ENCODE measurements at regions not wholly inside any gene's neighbourhood (a gene's known extent, or its start where the extent isn't known, plus 50 kb on each side); places are given as distances from the start of the nearest gene placed in this dataset.

DNA sequence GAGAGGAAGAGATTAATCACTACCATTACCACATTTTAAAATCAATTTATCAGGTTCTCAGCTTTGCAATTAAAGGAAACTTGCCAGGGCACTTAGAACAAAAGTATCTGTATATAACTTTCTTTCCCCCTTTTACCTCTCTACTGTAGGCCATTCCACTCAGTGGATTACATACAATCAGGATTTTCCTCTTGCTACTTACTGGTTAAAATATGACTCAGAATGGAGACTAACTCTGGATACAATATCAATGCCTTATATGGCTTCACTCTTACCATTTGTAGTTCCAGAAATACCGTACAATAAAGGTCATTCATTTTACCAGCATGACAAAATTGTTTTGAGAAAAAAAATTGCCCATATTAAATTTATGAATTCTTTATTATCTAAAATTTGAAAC is 706.8 kb downstream of the KCNA4 start:
- ChIA-PET POLR2A (no interaction called here), CTCF (no interaction called here)
- TF ChIP-seq, protein P1, sequence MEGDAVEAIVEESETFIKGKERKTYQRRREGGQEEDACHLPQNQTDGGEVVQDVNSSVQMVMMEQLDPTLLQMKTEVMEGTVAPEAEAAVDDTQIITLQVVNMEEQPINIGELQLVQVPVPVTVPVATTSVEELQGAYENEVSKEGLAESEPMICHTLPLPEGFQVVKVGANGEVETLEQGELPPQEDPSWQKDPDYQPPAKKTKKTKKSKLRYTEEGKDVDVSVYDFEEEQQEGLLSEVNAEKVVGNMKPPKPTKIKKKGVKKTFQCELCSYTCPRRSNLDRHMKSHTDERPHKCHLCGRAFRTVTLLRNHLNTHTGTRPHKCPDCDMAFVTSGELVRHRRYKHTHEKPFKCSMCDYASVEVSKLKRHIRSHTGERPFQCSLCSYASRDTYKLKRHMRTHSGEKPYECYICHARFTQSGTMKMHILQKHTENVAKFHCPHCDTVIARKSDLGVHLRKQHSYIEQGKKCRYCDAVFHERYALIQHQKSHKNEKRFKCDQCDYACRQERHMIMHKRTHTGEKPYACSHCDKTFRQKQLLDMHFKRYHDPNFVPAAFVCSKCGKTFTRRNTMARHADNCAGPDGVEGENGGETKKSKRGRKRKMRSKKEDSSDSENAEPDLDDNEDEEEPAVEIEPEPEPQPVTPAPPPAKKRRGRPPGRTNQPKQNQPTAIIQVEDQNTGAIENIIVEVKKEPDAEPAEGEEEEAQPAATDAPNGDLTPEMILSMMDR (IDR thresholded peaks at IDR 0.05; ENCODE audit: insufficient read depth in 1 of 2, low read depth in 1 of 2, low read length in 1 of 2, severe bottlenecking in 1 of 2, unreplicated experiment in 1 of 2) = no peak
- no peaks in the 10 kb centered on the region for H3K36me3 Mint-ChIP-seq (ENCODE audit: insufficient read depth, unreplicated experiment)
- H3K4me3 Mint-ChIP-seq (ENCODE audit: unreplicated experiment) = no peak overlapping the region
- intact Hi-C loops (cut with micrococcal nuclease; ENCODE audit: unreplicated experiment) = no loop called here
- Histone ChIP-seq H3K9me3 (no peaks in the 10 kb centered on the region), H3K36me3 (ENCODE audit: control insufficient read depth, insufficient read depth, low read length) (no peaks in the 10 kb centered on the region), H3K4me1 (no peaks in the 10 kb centered on the region), H3K4me3 (ENCODE audit: low read depth, low read length) (no peak overlapping the region), H3K27me3 (replicated peaks; ENCODE audit: control insufficient read depth, insufficient read depth, low read length) (no peaks in the 10 kb centered on the region)
- BruUV-seq (replicated peaks) = no TSS peak
- H3K27ac Mint-ChIP-seq (ENCODE audit: unreplicated experiment) = no peak overlapping the region
- DNase-seq = no peak
- H3K4me1 Mint-ChIP-seq (ENCODE audit: low read depth, unreplicated experiment) = peaks cover under 1% of the 10 kb centered on the region
- H3K27me3 Mint-ChIP-seq (ENCODE audit: insufficient read depth, unreplicated experiment) = no peaks in the 10 kb centered on the region
- no peaks in the 10 kb centered on the region for H3K9me3 Mint-ChIP-seq (ENCODE audit: unreplicated experiment)

DNA sequence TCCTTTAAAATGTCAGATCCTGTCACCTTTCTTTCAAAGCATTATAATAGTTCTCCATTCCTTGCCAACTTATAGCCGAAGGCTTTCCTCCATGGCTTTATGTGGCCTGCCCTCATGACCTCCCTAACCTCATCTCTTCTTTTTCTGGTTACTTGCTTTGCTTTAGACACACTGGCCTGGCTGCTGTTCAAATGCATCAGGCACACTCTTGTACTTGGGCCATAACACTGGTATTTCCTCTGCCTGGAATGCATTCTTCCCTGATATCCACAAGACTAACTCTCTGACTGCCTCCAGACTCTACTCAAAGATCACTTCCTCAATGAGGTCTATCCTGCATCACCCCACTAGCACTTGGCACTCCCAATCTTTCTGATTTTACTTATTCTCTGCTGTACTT is 710.3 kb downstream of the KCNA4 start:
- H3K9me3 Mint-ChIP-seq (ENCODE audit: unreplicated experiment) = no peaks in the 10 kb centered on the region
- no peaks in the 10 kb centered on the region for H3K27me3 ChIP-seq (replicated peaks; ENCODE audit: control insufficient read depth, insufficient read depth, low read length)
- ChIA-PET CTCF (no interaction called here), POLR2A (no interaction called here)
- no peak for DNase-seq
- no peaks in the 10 kb centered on the region for H3K9me3 ChIP-seq
- no TSS peak for BruUV-seq (replicated peaks)
- no peaks in the 10 kb centered on the region for H3K36me3 ChIP-seq (ENCODE audit: control insufficient read depth, insufficient read depth, low read length)
- H3K4me1 Mint-ChIP-seq (ENCODE audit: low read depth, unreplicated experiment) = no peaks in the 10 kb centered on the region
- H3K27me3 Mint-ChIP-seq (ENCODE audit: insufficient read depth, unreplicated experiment) = no peaks in the 10 kb centered on the region
- no peak overlapping the region for H3K4me3 Mint-ChIP-seq (ENCODE audit: unreplicated experiment)
- no peaks in the 10 kb centered on the region for H3K4me1 ChIP-seq
- TF ChIP-seq, protein P1 (IDR thresholded peaks at IDR 0.05; ENCODE audit: insufficient read depth in 1 of 2, low read depth in 1 of 2, low read length in 1 of 2, severe bottlenecking in 1 of 2, unreplicated experiment in 1 of 2) = no peak
- H3K27ac Mint-ChIP-seq (ENCODE audit: unreplicated experiment) = no peak overlapping the region
- H3K36me3 Mint-ChIP-seq (ENCODE audit: insufficient read depth, unreplicated experiment) = no peaks in the 10 kb centered on the region
- no peak overlapping the region for H3K4me3 ChIP-seq (ENCODE audit: low read depth, low read length)
- intact Hi-C loops (cut with micrococcal nuclease; ENCODE audit: unreplicated experiment) = no loop called here

DNA sequence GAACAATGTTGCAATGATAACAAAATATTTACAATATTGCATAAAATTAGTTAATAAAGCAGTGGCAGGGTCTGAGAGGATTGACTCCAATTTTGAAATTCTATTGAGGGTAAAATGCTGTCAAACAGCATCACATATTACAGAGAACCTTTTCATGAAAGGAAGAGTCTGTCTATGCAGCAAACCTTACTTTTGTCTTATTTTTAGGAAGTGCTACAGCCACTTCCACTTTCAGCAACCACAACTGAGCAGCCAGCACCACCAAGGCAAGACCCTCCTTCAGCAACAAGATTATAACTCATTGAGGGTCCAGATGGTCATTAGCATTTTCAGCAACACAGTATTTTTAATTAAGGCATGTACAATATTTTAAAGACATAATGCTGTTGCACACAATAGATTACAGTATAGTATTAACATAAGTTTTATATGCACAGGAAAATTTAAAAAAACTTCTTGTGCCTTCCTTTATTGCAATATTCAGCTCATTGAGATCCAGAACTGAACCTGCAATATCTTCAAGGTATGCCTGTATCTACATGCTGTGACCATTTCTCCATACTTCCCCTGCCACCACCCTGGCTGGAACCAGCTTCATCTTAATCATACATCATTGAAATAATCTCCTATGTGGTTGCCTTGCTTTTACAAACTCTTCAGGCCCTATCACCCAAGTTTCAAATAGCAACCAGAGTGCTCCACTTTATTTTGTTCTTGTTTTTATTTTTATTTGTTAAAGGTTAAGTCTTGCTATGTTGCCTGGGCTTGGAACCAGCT is 711.2 kb downstream of the KCNA4 start:
- POLR2A ChIA-PET = no interaction called here
- Mint-ChIP-seq H3K36me3 (ENCODE audit: insufficient read depth, unreplicated experiment) (no peaks in the 10 kb centered on the region), H3K27ac (ENCODE audit: unreplicated experiment) (no peak overlapping the region), H3K4me3 (ENCODE audit: unreplicated experiment) (no peak overlapping the region), H3K4me1 (ENCODE audit: low read depth, unreplicated experiment) (no peaks in the 10 kb centered on the region), H3K27me3 (ENCODE audit: insufficient read depth, unreplicated experiment) (no peaks in the 10 kb centered on the region), H3K9me3 (ENCODE audit: unreplicated experiment) (no peaks in the 10 kb centered on the region)
- H3K36me3 ChIP-seq (ENCODE audit: control insufficient read depth, insufficient read depth, low read length) = no peaks in the 10 kb centered on the region
- no peaks in the 10 kb centered on the region for H3K4me1 ChIP-seq
- no peak overlapping the region for H3K4me3 ChIP-seq (ENCODE audit: low read depth, low read length)
- intact Hi-C loops (cut with micrococcal nuclease; ENCODE audit: unreplicated experiment) = no loop called here
- BruUV-seq (replicated peaks) = no TSS peak
- no peak for DNase-seq
- CTCF ChIA-PET = no interaction called here
- H3K27me3 ChIP-seq (replicated peaks; ENCODE audit: control insufficient read depth, insufficient read depth, low read length) = no peaks in the 10 kb centered on the region
- no peaks in the 10 kb centered on the region for H3K9me3 ChIP-seq
- TF ChIP-seq, protein P1 (IDR thresholded peaks at IDR 0.05; ENCODE audit: insufficient read depth in 1 of 2, low read depth in 1 of 2, low read length in 1 of 2, severe bottlenecking in 1 of 2, unreplicated experiment in 1 of 2) = no peak

Data from Caco-2 (cell line).